GM12801 (cell line): ENCODE measurements at regions not wholly inside any gene's neighbourhood (a gene's known extent, or its start where the extent isn't known, plus 50 kb on each side); places are given as distances from the start of the nearest gene placed in this dataset.

Source experiments
- TF ChIP-seq, protein P1 (sequence below): IDR thresholded peaks from one replicate; pipeline ENCODE4 v1.5.1; 2011; ENCODE audit warnings: control low read depth; ENCODE audit not compliant: insufficient read length; ENCODE audit errors: extremely low read depth

GRCh38 chr5:99686538-99686937 lies 757.7 kb upstream of the CHD1 start:
- TF ChIP-seq, protein P1, sequence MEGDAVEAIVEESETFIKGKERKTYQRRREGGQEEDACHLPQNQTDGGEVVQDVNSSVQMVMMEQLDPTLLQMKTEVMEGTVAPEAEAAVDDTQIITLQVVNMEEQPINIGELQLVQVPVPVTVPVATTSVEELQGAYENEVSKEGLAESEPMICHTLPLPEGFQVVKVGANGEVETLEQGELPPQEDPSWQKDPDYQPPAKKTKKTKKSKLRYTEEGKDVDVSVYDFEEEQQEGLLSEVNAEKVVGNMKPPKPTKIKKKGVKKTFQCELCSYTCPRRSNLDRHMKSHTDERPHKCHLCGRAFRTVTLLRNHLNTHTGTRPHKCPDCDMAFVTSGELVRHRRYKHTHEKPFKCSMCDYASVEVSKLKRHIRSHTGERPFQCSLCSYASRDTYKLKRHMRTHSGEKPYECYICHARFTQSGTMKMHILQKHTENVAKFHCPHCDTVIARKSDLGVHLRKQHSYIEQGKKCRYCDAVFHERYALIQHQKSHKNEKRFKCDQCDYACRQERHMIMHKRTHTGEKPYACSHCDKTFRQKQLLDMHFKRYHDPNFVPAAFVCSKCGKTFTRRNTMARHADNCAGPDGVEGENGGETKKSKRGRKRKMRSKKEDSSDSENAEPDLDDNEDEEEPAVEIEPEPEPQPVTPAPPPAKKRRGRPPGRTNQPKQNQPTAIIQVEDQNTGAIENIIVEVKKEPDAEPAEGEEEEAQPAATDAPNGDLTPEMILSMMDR, result no peak

DNA sequence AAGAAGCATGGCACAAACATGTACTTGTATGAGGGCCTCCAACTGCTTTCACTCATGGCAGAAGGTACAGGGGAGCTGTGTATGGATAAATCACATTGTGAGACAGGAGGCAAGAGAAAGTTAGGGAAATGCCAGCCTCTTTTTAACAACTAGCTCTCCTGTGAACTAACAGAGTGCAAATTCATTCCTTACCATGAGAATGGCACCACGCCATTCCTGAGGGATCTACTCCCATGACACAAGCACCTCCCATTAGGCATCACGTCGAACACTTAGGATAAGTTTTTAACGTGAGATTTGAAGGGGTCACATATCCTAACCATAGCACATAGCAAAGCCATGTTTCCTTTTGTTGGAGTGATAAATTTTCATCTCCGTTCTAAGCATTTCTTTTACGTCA lies 747.2 kb upstream of the CHD1 start:
- TF ChIP-seq, protein P1, result no peak

DNA sequence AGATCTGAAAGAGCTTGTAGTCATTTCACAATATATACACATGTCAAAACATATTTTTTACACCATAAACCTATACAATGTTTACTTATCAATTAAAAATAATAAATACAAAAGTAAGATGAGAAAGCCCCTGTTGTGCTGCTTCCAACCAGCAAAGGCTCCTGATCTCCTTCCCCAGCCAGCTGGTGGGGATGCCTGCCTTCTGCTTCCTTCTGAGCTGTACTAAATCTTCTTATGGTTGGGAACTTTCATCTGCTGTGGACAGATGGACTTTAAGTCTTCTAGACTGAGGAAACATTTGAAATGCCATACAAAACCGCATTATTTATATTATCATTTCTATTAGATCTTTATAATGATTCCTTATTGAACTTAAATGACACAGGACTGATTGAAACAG lies 745.3 kb upstream of the CHD1 start:
- TF ChIP-seq, protein P1, result no peak

- TF ChIP-seq, protein P1, result no peak
Observed at GRCh38 chr5:99664972-99665371, 736.2 kb upstream of the CHD1 start.

GRCh38 chr5:99651298-99651697 lies 722.5 kb upstream of the CHD1 start:
- TF ChIP-seq, protein P1, result no peak

DNA sequence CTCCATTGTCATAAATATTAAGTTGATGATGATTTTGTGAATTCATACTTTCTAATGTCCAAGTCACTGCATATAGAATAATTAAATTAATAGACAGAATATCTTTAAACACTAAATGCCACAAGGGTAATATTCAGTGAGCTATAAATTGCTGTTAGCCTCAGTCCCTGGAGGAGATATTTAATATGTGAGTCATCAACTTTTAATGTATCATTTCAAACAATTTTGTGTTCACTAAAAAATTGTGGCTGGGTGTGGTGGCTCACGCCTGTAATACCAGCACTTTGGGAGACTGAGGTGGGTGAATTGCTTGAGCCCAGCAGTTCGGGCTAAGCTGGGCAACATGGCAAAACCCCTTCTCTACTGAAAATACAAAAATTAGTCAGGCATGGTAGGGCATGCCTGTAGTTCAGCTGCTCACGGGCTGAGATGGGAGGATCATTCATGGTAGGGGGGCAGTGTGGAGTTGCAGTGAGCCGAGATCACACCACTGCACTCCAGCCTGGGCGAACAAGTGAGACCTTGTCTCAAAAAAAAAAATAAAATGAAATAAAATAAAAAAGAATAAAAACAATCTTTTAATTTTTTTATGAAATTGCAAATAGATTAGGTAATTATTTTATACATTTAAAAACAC lies 717.3 kb upstream of the CHD1 start:
- TF ChIP-seq, protein P1, result no peak

DNA sequence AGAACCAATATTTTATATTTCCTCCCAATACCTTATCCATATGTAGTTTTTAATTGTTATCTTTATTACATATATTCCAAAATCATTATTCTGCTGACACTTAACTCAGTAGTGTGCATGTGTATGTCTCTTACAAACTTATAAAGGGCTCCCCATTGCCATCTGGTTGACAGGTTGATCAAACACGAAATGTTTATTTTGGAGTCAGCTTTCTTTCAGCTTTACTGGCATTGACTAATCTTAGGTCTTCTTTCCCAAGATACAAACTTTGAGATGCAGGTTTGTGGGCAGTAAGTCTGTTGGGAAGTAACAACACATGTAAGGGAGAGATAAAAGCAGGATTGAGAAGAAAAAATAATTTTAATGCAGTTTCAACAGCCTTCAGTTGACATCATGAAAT lies 716.0 kb upstream of the CHD1 start:
- TF ChIP-seq, protein P1, result no peak

GRCh38 chr5:99640646-99641045 lies 711.8 kb upstream of the CHD1 start:
- TF ChIP-seq, protein P1, result no peak
